ENCODE measurements at regions not wholly inside any gene's neighbourhood (a gene's known extent, or its start where the extent isn't known, plus 50 kb on each side); places are given as distances from the start of the nearest gene placed in this dataset.

GRCh38 chr9:78676009-78676408 lies 379.1 kb downstream of the PSAT1 start:
- 96% methylated on average over 1 of the region's 2 CpGs for WGBS
- Histone ChIP-seq H4K91ac (ENCODE audit: low read length) (no peak overlapping the region), H3K79me1 (replicated peaks; ENCODE audit: low read length, poor library complexity, severe bottlenecking) (no peaks in the 10 kb centered on the region), H3K4me3 (ENCODE audit: insufficient read depth in 1 of 2, low read depth in 1 of 2, low read length in 2 of 2) (no peak overlapping the region), H2AFZ (ENCODE audit: low read depth, low read length) (no peak overlapping the region), H3K4me1 (ENCODE audit: control insufficient read depth, insufficient read depth, low read depth, low read length) (no peaks in the 10 kb centered on the region), H2BK12ac (ENCODE audit: low read length in 2 of 2) (no peak overlapping the region), H3K9ac (ENCODE audit: low read length) (no peak overlapping the region), H2BK120ac (ENCODE audit: low read depth, low read length) (no peak overlapping the region), H3K27ac (ENCODE audit: low read length, poor library complexity, severe bottlenecking) (peak overlapping the region; percentile 30), H3K14ac (ENCODE audit: low read length in 2 of 2) (no peak overlapping the region), H2BK5ac (ENCODE audit: low read depth, low read length, poor library complexity, severe bottlenecking) (no peak overlapping the region), H3K18ac (ENCODE audit: low read depth in 1 of 2, low read length in 2 of 2) (no peak overlapping the region), H4K8ac (ENCODE audit: low read length) (no peak overlapping the region), H3K27me3 (ENCODE audit: control insufficient read depth in 1 of 2, insufficient read depth in 1 of 2, low read length in 2 of 2) (no peaks in the 10 kb centered on the region), H2BK15ac (ENCODE audit: low read depth, poor library complexity, severe bottlenecking) (no peak overlapping the region), H3K4ac (ENCODE audit: low read depth in 1 of 2, low read length in 2 of 2) (no peak overlapping the region), H3K4me2 (ENCODE audit: low read length, poor library complexity, severe bottlenecking) (no peak overlapping the region), H3K23ac (ENCODE audit: low read length in 2 of 2) (no peak overlapping the region), H2AK5ac (ENCODE audit: low read length, severe bottlenecking) (peak overlapping the region; percentile 7), H3K9me3 (ENCODE audit: control insufficient read depth, low read length) (no peaks in the 10 kb centered on the region), H3K36me3 (ENCODE audit: control insufficient read depth in 1 of 2, insufficient read depth in 2 of 2, low read depth in 1 of 2, low read length in 2 of 2) (no peaks in the 10 kb centered on the region)
- peak; percentile 5 for DNase-seq

- Histone ChIP-seq H2BK5ac (ENCODE audit: low read depth, low read length, poor library complexity, severe bottlenecking) (no peak overlapping the region), H2AFZ (ENCODE audit: low read depth, low read length) (no peak overlapping the region), H4K91ac (ENCODE audit: low read length) (no peak overlapping the region), H3K27ac (ENCODE audit: low read length, poor library complexity, severe bottlenecking) (peak overlapping the region; percentile 87), H3K4me3 (ENCODE audit: insufficient read depth in 1 of 2, low read depth in 1 of 2, low read length in 2 of 2) (no peak overlapping the region), H3K9me3 (ENCODE audit: control insufficient read depth, low read length) (no peaks in the 10 kb centered on the region), H4K8ac (ENCODE audit: low read length) (no peak overlapping the region), H2AK5ac (ENCODE audit: low read length, severe bottlenecking) (no peak overlapping the region), H3K14ac (ENCODE audit: low read length in 2 of 2) (no peak overlapping the region), H3K4me2 (ENCODE audit: low read length, poor library complexity, severe bottlenecking) (no peak overlapping the region), H3K4ac (ENCODE audit: low read depth in 1 of 2, low read length in 2 of 2) (no peak overlapping the region), H2BK15ac (ENCODE audit: low read depth, poor library complexity, severe bottlenecking) (no peak overlapping the region), H2BK12ac (ENCODE audit: low read length in 2 of 2) (no peak overlapping the region), H3K9ac (ENCODE audit: low read length) (no peak overlapping the region), H3K18ac (ENCODE audit: low read depth in 1 of 2, low read length in 2 of 2) (no peak overlapping the region), H3K36me3 (ENCODE audit: control insufficient read depth in 1 of 2, insufficient read depth in 2 of 2, low read depth in 1 of 2, low read length in 2 of 2) (no peaks in the 10 kb centered on the region), H2BK120ac (ENCODE audit: low read depth, low read length) (no peak overlapping the region), H3K23ac (ENCODE audit: low read length in 2 of 2) (no peak overlapping the region), H3K4me1 (ENCODE audit: control insufficient read depth, insufficient read depth, low read depth, low read length) (no peaks in the 10 kb centered on the region), H3K27me3 (ENCODE audit: control insufficient read depth in 1 of 2, insufficient read depth in 1 of 2, low read length in 2 of 2) (no peaks in the 10 kb centered on the region), H3K79me1 (replicated peaks; ENCODE audit: low read length, poor library complexity, severe bottlenecking) (no peaks in the 10 kb centered on the region)
- peak; percentile 36 for DNase-seq
Observed at GRCh38 chr9:78676623-78677022, 379.7 kb downstream of the PSAT1 start.

- Histone ChIP-seq H2BK120ac (ENCODE audit: low read depth, low read length) (no peak overlapping the region), H4K91ac (ENCODE audit: low read length) (no peak overlapping the region), H3K14ac (ENCODE audit: low read length in 2 of 2) (no peak overlapping the region), H3K9ac (ENCODE audit: low read length) (no peak overlapping the region), H2AFZ (ENCODE audit: low read depth, low read length) (no peak overlapping the region), H4K8ac (ENCODE audit: low read length) (no peak overlapping the region), H3K9me3 (ENCODE audit: control insufficient read depth, low read length) (no peaks in the 10 kb centered on the region), H3K4me1 (ENCODE audit: control insufficient read depth, insufficient read depth, low read depth, low read length) (no peaks in the 10 kb centered on the region), H3K79me1 (replicated peaks; ENCODE audit: low read length, poor library complexity, severe bottlenecking) (no peaks in the 10 kb centered on the region), H3K27ac (ENCODE audit: low read length, poor library complexity, severe bottlenecking) (peak overlapping the region; percentile 87), H3K4ac (ENCODE audit: low read depth in 1 of 2, low read length in 2 of 2) (no peak overlapping the region), H2AK5ac (ENCODE audit: low read length, severe bottlenecking) (no peak overlapping the region), H2BK15ac (ENCODE audit: low read depth, poor library complexity, severe bottlenecking) (no peak overlapping the region), H3K27me3 (ENCODE audit: control insufficient read depth in 1 of 2, insufficient read depth in 1 of 2, low read length in 2 of 2) (no peaks in the 10 kb centered on the region), H3K36me3 (ENCODE audit: control insufficient read depth in 1 of 2, insufficient read depth in 2 of 2, low read depth in 1 of 2, low read length in 2 of 2) (no peaks in the 10 kb centered on the region), H2BK5ac (ENCODE audit: low read depth, low read length, poor library complexity, severe bottlenecking) (no peak overlapping the region), H3K23ac (ENCODE audit: low read length in 2 of 2) (no peak overlapping the region), H3K18ac (ENCODE audit: low read depth in 1 of 2, low read length in 2 of 2) (no peak overlapping the region), H3K4me3 (ENCODE audit: insufficient read depth in 1 of 2, low read depth in 1 of 2, low read length in 2 of 2) (no peak overlapping the region), H2BK12ac (ENCODE audit: low read length in 2 of 2) (no peak overlapping the region), H3K4me2 (ENCODE audit: low read length, poor library complexity, severe bottlenecking) (no peak overlapping the region)
- WGBS: 85% methylated on average over 2 of the region's 2 CpGs
- DNase-seq: no peak
Observed at GRCh38 chr9:78677326-78677725, 380.4 kb downstream of the PSAT1 start.

GRCh38 chr9:78678877-78679276 lies 382.0 kb downstream of the PSAT1 start:
- no peak overlapping the region for H3K4me2 ChIP-seq (ENCODE audit: low read length, poor library complexity, severe bottlenecking)
- no peaks in the 10 kb centered on the region for H3K27me3 ChIP-seq (ENCODE audit: control insufficient read depth in 1 of 2, insufficient read depth in 1 of 2, low read length in 2 of 2)
- H2AK5ac ChIP-seq (ENCODE audit: low read length, severe bottlenecking): no peak overlapping the region
- no peak overlapping the region for H3K27ac ChIP-seq (ENCODE audit: low read length, poor library complexity, severe bottlenecking)
- H3K4me1 ChIP-seq (ENCODE audit: control insufficient read depth, insufficient read depth, low read depth, low read length): no peaks in the 10 kb centered on the region
- H3K9me3 ChIP-seq (ENCODE audit: control insufficient read depth, low read length): no peaks in the 10 kb centered on the region
- H3K18ac ChIP-seq (ENCODE audit: low read depth in 1 of 2, low read length in 2 of 2): no peak overlapping the region
- H3K4ac ChIP-seq (ENCODE audit: low read depth in 1 of 2, low read length in 2 of 2): no peak overlapping the region
- H3K14ac ChIP-seq (ENCODE audit: low read length in 2 of 2): no peak overlapping the region
- no peak overlapping the region for H2AFZ ChIP-seq (ENCODE audit: low read depth, low read length)
- H4K8ac ChIP-seq (ENCODE audit: low read length): no peak overlapping the region
- DNase-seq: no peak
- H3K23ac ChIP-seq (ENCODE audit: low read length in 2 of 2): no peak overlapping the region
- H4K91ac ChIP-seq (ENCODE audit: low read length): no peak overlapping the region
- no peak overlapping the region for H2BK5ac ChIP-seq (ENCODE audit: low read depth, low read length, poor library complexity, severe bottlenecking)
- no peak overlapping the region for H2BK15ac ChIP-seq (ENCODE audit: low read depth, poor library complexity, severe bottlenecking)
- no peak overlapping the region for H3K4me3 ChIP-seq (ENCODE audit: insufficient read depth in 1 of 2, low read depth in 1 of 2, low read length in 2 of 2)
- H3K79me1 ChIP-seq (replicated peaks; ENCODE audit: low read length, poor library complexity, severe bottlenecking): no peaks in the 10 kb centered on the region
- H2BK120ac ChIP-seq (ENCODE audit: low read depth, low read length): no peak overlapping the region
- WGBS: 99% methylated on average over 3 of the region's 5 CpGs
- H2BK12ac ChIP-seq (ENCODE audit: low read length in 2 of 2): no peak overlapping the region
- no peaks in the 10 kb centered on the region for H3K36me3 ChIP-seq (ENCODE audit: control insufficient read depth in 1 of 2, insufficient read depth in 2 of 2, low read depth in 1 of 2, low read length in 2 of 2)
- H3K9ac ChIP-seq (ENCODE audit: low read length): no peak overlapping the region
